Activated CD8-positive, alpha-beta memory T cell treated with anti-CD3 and anti-CD28 coated beads, Interleukin-2, amount 50 U/mL, for 48 hours (primary cell): ENCODE measurements at regions not wholly inside any gene's neighbourhood (a gene's known extent, or its start where the extent isn't known, plus 50 kb on each side); places are given as distances from the start of the nearest gene placed in this dataset.
"Not testable (repeated sequence)": the region's sequence is repeated elsewhere in the genome, so short reads cannot be mapped to it uniquely, and the experiment has no call there.

ENCODE experiments used
- DNase-seq: peaks from one replicate; pipeline ENCODE4 v3.0.0-alpha.2; 2020

- DNase-seq, result not testable (repeated sequence)
Observed at GRCh38 chr16:29294400-29294933, 112.0 kb downstream of the NPIPB11 start.

GRCh38 chr16:29293545-29293944 is 113.0 kb downstream of the NPIPB11 start:
- not testable (repeated sequence) for DNase-seq

GRCh38 chr16:29292952-29293471 is 113.5 kb downstream of the NPIPB11 start:
- DNase-seq, result not testable (repeated sequence)

DNA sequence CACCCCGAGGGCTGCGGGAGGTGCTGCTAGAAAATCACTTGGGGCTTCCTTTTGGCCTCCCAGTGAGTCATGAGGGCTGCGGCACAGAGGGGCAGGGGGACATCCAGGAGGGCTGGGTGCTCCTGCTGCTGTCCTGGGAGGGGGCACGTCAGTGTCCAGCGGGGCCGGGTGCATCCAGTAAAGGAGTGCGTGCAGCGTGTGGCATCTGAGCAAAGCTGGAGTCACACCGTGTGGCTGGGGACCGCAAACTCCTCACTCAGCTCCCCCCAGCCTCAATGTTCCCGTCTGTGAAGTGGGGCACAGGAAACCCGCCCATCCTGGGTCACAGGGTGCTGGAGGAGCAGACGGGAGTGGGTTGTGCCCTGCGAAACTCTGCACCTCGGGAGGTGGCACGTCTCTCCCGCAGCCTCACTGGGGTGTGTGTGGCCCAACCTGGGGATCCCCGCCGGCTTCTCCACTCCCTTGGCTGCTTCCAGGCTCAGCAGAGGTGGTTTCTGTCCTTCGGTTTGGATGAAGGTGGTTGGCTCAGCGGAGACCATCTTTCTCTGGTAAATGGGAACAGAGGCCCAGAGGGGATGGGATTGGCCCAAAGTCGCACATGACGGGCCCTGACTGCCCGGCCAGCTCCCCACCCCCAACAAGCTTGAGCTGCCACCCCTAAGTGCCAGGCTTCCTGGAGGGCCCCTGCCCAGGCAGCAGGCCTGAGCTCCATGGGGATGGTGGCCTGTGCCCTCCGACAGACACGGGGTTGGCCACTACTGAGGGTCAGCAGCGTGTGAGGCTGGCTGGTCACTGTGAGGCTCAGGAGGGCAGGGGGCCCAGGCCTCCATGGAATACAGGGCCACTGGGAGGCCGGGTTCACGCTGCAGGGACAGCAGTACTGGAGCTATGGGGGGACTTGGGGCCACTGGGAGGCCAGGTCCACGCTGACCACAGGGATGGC is 114.9 kb downstream of the NPIPB11 start:
- not testable (repeated sequence) for DNase-seq

DNA sequence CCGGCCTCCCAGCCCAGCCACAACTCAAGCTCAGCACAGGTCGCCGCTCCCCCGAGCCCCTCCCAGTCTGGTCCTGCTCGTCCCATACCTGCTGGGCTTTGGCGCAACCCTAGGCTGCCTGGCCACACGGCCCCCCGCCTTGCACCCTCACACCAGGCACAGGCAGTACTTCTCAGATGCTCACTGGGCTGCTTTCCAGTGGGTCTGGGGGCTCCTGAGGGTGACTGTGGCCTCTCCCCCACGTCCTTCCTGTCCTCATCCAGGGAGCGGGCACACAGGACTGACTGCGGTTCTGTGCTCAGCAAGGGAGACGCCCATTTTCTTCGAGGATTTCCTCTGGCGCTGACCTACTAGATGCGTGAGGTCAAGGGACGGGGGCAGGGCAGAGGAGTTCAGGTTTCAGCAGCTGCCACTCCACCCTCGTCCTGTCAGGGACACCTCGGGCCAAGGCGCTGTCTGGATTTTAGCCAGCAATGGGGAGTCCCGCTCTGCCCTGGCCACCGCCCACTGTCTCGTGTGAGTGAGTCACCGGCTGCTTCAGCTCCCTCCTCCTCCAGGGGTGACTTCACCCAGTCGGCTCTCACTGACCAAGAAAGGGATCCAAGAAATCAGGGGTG is 115.8 kb downstream of the NPIPB11 start:
- peak; percentile 81 for DNase-seq

DNA sequence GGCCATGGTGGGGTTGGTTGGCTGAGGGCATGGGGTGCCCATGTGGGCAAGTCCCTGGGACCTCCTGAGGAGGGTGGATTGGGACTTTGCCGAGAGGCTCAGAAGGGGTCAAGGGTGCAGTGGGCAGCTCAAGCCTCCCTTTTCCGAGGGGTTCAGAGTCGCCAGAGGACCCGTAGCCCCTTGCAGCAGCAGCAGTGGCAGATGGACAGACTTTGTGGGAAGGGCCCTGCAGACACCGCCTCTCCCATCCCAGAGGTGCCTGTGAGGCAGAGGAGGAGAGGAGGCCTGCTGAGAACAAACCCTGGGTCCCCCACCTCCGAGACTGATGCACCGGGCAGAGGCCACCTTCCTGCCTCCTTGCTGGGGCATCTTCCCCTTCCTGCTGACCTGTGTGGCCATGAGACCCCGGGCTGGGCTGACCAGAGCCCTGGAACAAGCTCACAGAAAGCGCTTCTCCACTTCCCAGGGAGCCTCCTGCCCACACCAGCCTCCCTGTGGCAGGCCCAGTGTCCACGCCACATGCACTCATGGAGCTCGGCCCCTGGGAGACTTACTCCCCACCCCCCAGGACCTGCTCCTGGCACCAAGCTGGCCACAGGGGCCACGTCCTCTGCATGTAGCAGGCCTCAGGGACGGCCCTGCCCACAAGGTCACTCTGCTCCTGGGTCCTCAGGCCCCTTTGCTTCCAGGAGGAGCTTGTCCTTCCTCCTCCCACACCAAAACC is 116.8 kb downstream of the NPIPB11 start:
- not testable (repeated sequence) for DNase-seq

GRCh38 chr16:29288711-29289474 is 117.6 kb downstream of the NPIPB11 start:
- DNase-seq, result not testable (repeated sequence)

- DNase-seq, result not testable (repeated sequence)
Observed at GRCh38 chr16:29287871-29288535, 118.5 kb downstream of the NPIPB11 start.

GRCh38 chr16:29287246-29287645 is 119.3 kb downstream of the NPIPB11 start:
- DNase-seq, result not testable (repeated sequence)

DNA sequence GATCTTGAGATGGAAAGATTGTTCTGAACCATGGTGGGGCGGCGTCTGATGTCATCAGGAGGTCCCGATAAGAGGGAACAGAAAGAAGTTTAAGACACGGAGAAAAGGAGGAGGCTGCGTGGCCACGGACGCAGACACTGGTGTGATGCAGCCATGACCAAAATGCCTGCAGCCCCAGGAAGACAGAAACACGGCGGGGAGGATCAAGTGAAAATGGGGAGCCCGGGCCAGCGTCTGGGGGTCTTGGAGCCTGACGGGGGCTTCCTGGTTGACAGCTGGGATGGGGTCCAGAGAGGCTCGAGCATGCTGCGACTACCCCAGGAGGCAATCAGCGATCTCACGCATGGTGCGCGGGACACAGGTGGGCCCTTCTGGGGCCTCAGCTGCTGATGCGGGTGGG is 119.7 kb downstream of the NPIPB11 start:
- DNase-seq, result not testable (repeated sequence)

GRCh38 chr16:29286161-29286560 is 120.3 kb downstream of the NPIPB11 start:
- not testable (repeated sequence) for DNase-seq

- DNase-seq, result not testable (repeated sequence)
Observed at GRCh38 chr16:29285151-29285885, 121.2 kb downstream of the NPIPB11 start.

GRCh38 chr16:29284723-29285122 is 121.8 kb downstream of the NPIPB11 start:
- DNase-seq, result not testable (repeated sequence)

GRCh38 chr16:29284159-29284558 is 122.4 kb downstream of the NPIPB11 start:
- DNase-seq, result not testable (repeated sequence)

- DNase-seq, result not testable (repeated sequence)
Observed at GRCh38 chr16:29278097-29278871, 128.2 kb downstream of the NPIPB11 start.

GRCh38 chr16:29276446-29276845 is 130.1 kb downstream of the NPIPB11 start:
- DNase-seq, result not testable (repeated sequence)

DNA sequence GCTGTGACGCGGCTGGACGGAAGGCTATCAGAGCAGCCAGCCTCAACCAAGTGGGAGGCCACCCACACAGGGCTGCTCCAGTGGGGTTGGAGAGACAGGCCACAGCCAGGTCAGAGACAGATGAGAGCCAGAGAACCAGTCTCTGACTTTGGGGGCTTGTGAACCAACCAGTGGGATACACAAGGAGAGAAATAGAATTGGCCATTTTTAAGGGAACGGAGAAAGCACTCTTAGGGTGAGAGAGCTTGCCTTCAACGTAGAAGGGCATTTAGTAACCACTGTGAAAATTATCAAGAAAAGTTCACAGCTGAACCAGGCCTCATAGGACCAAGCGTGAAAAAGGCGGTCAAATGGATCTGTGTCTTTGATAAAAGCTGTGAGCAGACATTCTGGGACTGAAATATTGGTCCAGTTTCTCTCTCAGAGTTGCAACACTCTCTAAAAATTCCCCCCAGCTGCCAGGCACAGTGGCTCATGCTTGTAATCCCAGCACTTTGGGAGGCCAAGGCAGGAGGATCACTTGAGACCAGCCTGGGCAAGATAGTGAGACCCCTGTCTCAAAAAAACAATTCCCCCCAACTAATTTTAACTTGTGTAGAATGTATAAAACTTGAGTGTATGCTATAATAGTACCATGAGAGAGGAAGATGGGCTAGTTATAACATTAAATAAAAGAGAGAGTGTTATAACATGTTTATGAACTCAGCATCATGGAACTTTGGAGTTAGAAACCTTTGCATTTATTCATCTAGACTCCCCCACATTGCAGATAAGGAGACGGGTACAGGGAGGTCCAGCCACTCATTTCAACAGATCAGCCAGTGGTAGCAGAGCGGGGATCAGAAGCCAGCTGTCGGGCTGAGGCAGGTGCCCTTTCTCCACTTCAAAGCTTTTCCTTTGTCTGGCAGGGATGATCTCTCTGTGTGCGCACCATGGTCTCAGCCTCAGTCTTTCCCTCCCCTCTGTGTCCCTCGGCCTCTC is 132.2 kb downstream of the NPIPB11 start:
- DNase-seq, result not testable (repeated sequence)

DNA sequence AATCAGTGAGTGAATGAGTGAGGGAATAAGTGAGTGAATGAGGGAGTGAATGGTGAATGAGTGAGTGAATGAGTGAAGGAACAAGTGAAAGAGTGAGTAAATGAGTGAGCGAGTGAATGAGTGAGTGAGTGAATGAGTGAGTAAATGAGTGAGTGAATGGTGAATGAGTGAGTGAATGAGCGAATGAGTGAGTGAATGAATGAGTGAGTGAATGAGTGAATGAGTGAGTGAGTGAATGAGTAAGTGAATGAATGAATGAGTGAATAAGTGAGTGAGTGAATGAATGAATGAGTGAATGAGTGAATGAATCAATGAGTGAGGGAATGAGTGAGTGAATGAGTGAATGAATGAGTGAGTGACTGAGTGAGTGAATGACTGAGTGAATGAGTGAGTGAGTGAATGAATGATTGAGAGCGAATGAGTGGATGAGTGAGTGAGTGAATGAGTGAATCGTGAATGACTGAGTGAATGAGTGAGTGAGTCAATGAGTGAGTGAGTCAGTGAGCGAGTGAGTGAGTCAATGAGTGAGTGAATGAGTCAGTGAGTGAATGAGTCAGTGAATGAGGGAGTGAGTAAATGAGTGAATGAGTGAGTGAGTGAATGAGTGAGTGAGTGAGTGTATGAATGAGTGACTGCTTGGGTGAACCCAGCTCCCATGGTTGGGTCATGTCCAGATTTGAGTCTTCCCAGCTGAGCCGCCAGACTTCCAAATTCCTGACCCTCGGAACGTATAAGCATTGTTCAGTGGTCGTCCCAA is 133.0 kb downstream of the NPIPB11 start:
- not testable (repeated sequence) for DNase-seq
